H9 (cell line): ENCODE measurements at regions not wholly inside any gene's neighbourhood (a gene's known extent, or its start where the extent isn't known, plus 50 kb on each side); places are given as distances from the start of the nearest gene placed in this dataset.

Experiments
- DNase-seq: peaks from one replicate; pipeline ENCODE4 v3.0.0-alpha.2; 2017
- H2AFZ ChIP-seq: one replicate; pipeline ENCODE4 v1.6.1; 2013; ENCODE audit warnings: mild to moderate bottlenecking, low read length, control low read depth, moderate library complexity
- H2AK5ac ChIP-seq: 2 replicates; pipeline ENCODE4 v1.6.1; 2013; ENCODE audit warnings: low read length, control low read depth, mixed read lengths; ENCODE audit not compliant: insufficient read length
- H2BK120ac ChIP-seq: one replicate; pipeline ENCODE4 v1.6.1; 2013; ENCODE audit warnings: low read depth, mild to moderate bottlenecking, low read length, control low read depth, inconsistent platforms; ENCODE audit not compliant: poor library complexity, severe bottlenecking
- H2BK12ac ChIP-seq: 2 replicates; pipeline ENCODE4 v1.6.1; 2013; ENCODE audit warnings: low read length, control low read depth, mixed read lengths, low read depth; ENCODE audit not compliant: insufficient read length
- H2BK15ac ChIP-seq: 2 replicates; pipeline ENCODE4 v1.6.1; 2013; ENCODE audit warnings: low read depth, low read length, control low read depth
- H2BK20ac ChIP-seq: one replicate; pipeline ENCODE4 v1.6.1; 2013; ENCODE audit warnings: low read depth, mild to moderate bottlenecking, low read length, control low read depth, inconsistent platforms; ENCODE audit not compliant: poor library complexity, severe bottlenecking
- H2BK5ac ChIP-seq: 2 replicates; pipeline ENCODE4 v1.6.1; 2013; ENCODE audit warnings: low read length, control low read depth, mixed read lengths; ENCODE audit not compliant: insufficient read length
- H3K14ac ChIP-seq: 2 replicates; pipeline ENCODE4 v1.6.1; 2013; ENCODE audit warnings: low read length, control low read depth; ENCODE audit not compliant: insufficient read depth
- H3K18ac ChIP-seq: 2 replicates; pipeline ENCODE4 v1.6.1; 2013; ENCODE audit warnings: low read depth, mild to moderate bottlenecking, mixed read lengths, low read length, control low read depth; ENCODE audit not compliant: insufficient read length
- H3K23ac ChIP-seq: 2 replicates; pipeline ENCODE4 v1.6.1; 2013; ENCODE audit warnings: low read length, control low read depth, mixed read lengths, low read depth; ENCODE audit not compliant: insufficient read length
- H3K23me2 ChIP-seq: 2 replicates; pipeline ENCODE4 v1.6.1; 2013; ENCODE audit warnings: low read depth, mild to moderate bottlenecking, mixed read lengths, low read length, control low read depth; ENCODE audit not compliant: insufficient read length, poor library complexity, severe bottlenecking
- H3K27ac ChIP-seq: 2 replicates; pipeline ENCODE4 v1.5.1; 2013; ENCODE audit warnings: low read length, control low read depth, mixed read lengths, low read depth; ENCODE audit not compliant: insufficient read length
- H3K27me3 ChIP-seq: 2 replicates; pipeline ENCODE4 v1.6.1; 2013; ENCODE audit warnings: low read length, control low read depth, inconsistent platforms; ENCODE audit not compliant: insufficient read depth
- H3K4ac ChIP-seq: 2 replicates; pipeline ENCODE4 v1.6.1; 2013; ENCODE audit warnings: low read depth, mild to moderate bottlenecking, control low read depth, inconsistent platforms, low read length, moderate library complexity
- H3K4me1 ChIP-seq: 2 replicates; pipeline ENCODE4 v1.6.1; 2013; ENCODE audit warnings: low read length, control low read depth, inconsistent platforms; ENCODE audit not compliant: insufficient read depth
- H3K4me2 ChIP-seq: 2 replicates; pipeline ENCODE4 v1.6.1; 2013; ENCODE audit warnings: low read length, control low read depth, mixed read lengths; ENCODE audit not compliant: insufficient read length, insufficient read depth
- H3K56ac ChIP-seq: 2 replicates; pipeline ENCODE4 v1.6.1; 2013; ENCODE audit warnings: low read depth, mild to moderate bottlenecking, mixed read lengths, low read length, control low read depth; ENCODE audit not compliant: insufficient read length
- H3K79me1 ChIP-seq: 2 replicates; pipeline ENCODE4 v1.6.1; 2013; ENCODE audit warnings: low read depth, mild to moderate bottlenecking, moderate library complexity, low read length, control low read depth, inconsistent platforms; ENCODE audit not compliant: insufficient read depth, poor library complexity, severe bottlenecking
- H3K79me2 ChIP-seq: 2 replicates; pipeline ENCODE4 v1.6.1; 2013; ENCODE audit warnings: low read length, control low read depth, inconsistent platforms; ENCODE audit not compliant: insufficient read depth
- H3K9ac ChIP-seq: 2 replicates; pipeline ENCODE4 v1.6.1; 2013; ENCODE audit warnings: low read length, control low read depth, mixed read lengths; ENCODE audit not compliant: insufficient read length; ENCODE audit errors: extremely low read depth
- H3K9me3 ChIP-seq: one replicate; pipeline ENCODE4 v1.6.1; 2013; ENCODE audit warnings: low read depth, low read length, inconsistent platforms; ENCODE audit not compliant: control insufficient read depth
- H3T11ph ChIP-seq: one replicate; pipeline ENCODE4 v1.6.1; 2013; ENCODE audit warnings: mild to moderate bottlenecking, low read length, control low read depth, inconsistent platforms
- H4K20me1 ChIP-seq: one replicate; pipeline ENCODE4 v1.6.1; 2013; ENCODE audit not compliant: control insufficient read depth, insufficient read length, insufficient read depth
- H4K5ac ChIP-seq: 2 replicates; pipeline ENCODE4 v1.6.1; 2013; ENCODE audit warnings: low read depth, mild to moderate bottlenecking, mixed read lengths, low read length, control low read depth; ENCODE audit not compliant: insufficient read length
- H4K8ac ChIP-seq: replicated peaks from 2 replicates; pipeline ENCODE4 v1.6.1; 2013; ENCODE audit warnings: low read length, control low read depth, mixed read lengths, low read depth; ENCODE audit not compliant: insufficient read length
- H4K91ac ChIP-seq: 2 replicates; pipeline ENCODE4 v1.6.1; 2013; ENCODE audit warnings: low read depth, mild to moderate bottlenecking, moderate library complexity, mixed read lengths, low read length, control low read depth; ENCODE audit not compliant: insufficient read length
- H3K27ac Mint-ChIP-seq, 3 experiments: 2 replicates in 2 of 3; 3 replicates in 1 of 3; pipeline ENCODE4 v1.8.0; 2020 to 2021; ENCODE audit warnings: mixed read lengths in 3 of 3, mild to moderate bottlenecking in 1 of 3, moderate library complexity in 1 of 3
- H3K27me3 Mint-ChIP-seq: 2 replicates; pipeline ENCODE4 v1.8.0; 2021; ENCODE audit warnings: low read depth, mild to moderate bottlenecking, moderate library complexity, mixed read lengths
- H3K36me3 Mint-ChIP-seq, 3 experiments: 2 replicates in 2 of 3; 3 replicates in 1 of 3; pipeline ENCODE4 v1.8.0; 2020 to 2021; ENCODE audit warnings: low read depth in 3 of 3, mixed read lengths in 3 of 3; ENCODE audit not compliant: insufficient read depth in 1 of 3
- H3K4me1 Mint-ChIP-seq, 2 experiments: 2 replicates each; pipeline ENCODE4 v1.8.0; 2020; ENCODE audit warnings: mixed read lengths in 2 of 2
- H3K4me3 Mint-ChIP-seq, 2 experiments: 2 replicates in 1 of 2; 3 replicates in 1 of 2; pipeline ENCODE4 v1.8.0; 2020 to 2021; ENCODE audit warnings: mild to moderate bottlenecking in 2 of 2, mixed read lengths in 2 of 2, moderate library complexity in 1 of 2
- H3K9me3 Mint-ChIP-seq, 2 experiments: 2 replicates in 1 of 2; 3 replicates in 1 of 2; pipeline ENCODE4 v1.8.0; 2020; ENCODE audit warnings: mild to moderate bottlenecking in 2 of 2, mixed read lengths in 2 of 2, moderate library complexity in 1 of 2
- WGBS: extraction: QIAGEN DNeasy Blood & Tissue Kit; methylation state at CpG from one replicate; pipeline ENCODE4 v1.1.7; 2013; ENCODE audit warnings: missing lambda C conversion rate, low lambda C conversion rate, mixed read lengths; ENCODE audit not compliant: insufficient read length; ENCODE audit errors: extremely low coverage; 5-methylcytosine and 5-hydroxymethylcytosine counted together
- TF ChIP-seq, protein P1 (sequence below): fragments of 200-600 bp; sonication (generic); conservative IDR thresholded peaks from 3 replicates; pipeline ENCODE4 v1.8.0; 2021; ENCODE audit warnings: antibody characterized with exemption, mild to moderate bottlenecking

DNA sequence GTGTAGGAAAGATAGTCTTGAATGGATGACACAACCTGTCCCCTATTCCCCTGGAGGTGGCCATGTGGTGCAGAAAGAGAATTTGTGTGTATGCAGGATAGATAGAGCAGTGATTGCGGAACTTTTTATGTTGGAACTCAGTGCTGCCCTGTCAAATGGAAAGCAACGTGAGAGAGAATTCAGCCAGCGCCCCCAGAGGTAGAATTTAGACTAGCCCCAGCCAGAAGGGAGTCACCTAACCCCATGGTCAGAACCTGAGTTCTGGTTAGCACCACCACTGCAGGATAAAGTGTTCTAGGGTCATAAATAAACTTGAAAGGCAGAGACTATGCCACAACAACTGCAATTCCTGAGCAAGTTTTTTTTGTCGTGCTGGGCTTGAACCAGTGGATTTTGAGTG, 152.9 kb upstream of the GRIA4 start:
- Histone ChIP-seq H4K5ac (no peak overlapping the region), H3K23me2 (no peaks in the 10 kb centered on the region), H3K9me3 (no peaks in the 10 kb centered on the region), H4K20me1 (no peaks in the 10 kb centered on the region), H4K91ac (no peak overlapping the region), H3K14ac (no peak overlapping the region), H2BK120ac (no peak overlapping the region), H3K18ac (no peak overlapping the region), H3K79me1 (no peaks in the 10 kb centered on the region), H2BK20ac (no peak overlapping the region), H2BK5ac (no peak overlapping the region), H3K56ac (no peak overlapping the region), H3K27me3 (no peaks in the 10 kb centered on the region), H3K23ac (no peak overlapping the region), H2BK12ac (no peak overlapping the region), H2AK5ac (no peak overlapping the region), H2AFZ (no peak overlapping the region), H3K4ac (no peak overlapping the region), H3K4me2 (no peak overlapping the region), H3T11ph (no peak overlapping the region), H3K4me1 (no peaks in the 10 kb centered on the region), H4K8ac (no peak overlapping the region), H3K79me2 (no peaks in the 10 kb centered on the region), H3K27ac (no peak overlapping the region), H2BK15ac (no peak overlapping the region), H3K9ac (no peak overlapping the region)
- peak; percentile 61 for DNase-seq
- no peaks in the 10 kb centered on the region for H3K4me1 Mint-ChIP-seq
- H3K27ac Mint-ChIP-seq: no peak overlapping the region; a peak in 1 of 7 replicates
- 0 out of 7 replicates have a peak, but pooled peaks cover 0 to 1% (median 0%) of the 10 kb centered on the region in 3 experiments for H3K36me3 Mint-ChIP-seq
- no peaks in the 10 kb centered on the region for H3K27me3 Mint-ChIP-seq
- no CpG with 5 or more reads among the region's 4 CpGs for WGBS
- TF ChIP-seq, protein P1, sequence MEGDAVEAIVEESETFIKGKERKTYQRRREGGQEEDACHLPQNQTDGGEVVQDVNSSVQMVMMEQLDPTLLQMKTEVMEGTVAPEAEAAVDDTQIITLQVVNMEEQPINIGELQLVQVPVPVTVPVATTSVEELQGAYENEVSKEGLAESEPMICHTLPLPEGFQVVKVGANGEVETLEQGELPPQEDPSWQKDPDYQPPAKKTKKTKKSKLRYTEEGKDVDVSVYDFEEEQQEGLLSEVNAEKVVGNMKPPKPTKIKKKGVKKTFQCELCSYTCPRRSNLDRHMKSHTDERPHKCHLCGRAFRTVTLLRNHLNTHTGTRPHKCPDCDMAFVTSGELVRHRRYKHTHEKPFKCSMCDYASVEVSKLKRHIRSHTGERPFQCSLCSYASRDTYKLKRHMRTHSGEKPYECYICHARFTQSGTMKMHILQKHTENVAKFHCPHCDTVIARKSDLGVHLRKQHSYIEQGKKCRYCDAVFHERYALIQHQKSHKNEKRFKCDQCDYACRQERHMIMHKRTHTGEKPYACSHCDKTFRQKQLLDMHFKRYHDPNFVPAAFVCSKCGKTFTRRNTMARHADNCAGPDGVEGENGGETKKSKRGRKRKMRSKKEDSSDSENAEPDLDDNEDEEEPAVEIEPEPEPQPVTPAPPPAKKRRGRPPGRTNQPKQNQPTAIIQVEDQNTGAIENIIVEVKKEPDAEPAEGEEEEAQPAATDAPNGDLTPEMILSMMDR: peak; percentile 62
- no peak overlapping the region for H3K4me3 Mint-ChIP-seq
- H3K9me3 Mint-ChIP-seq: no peaks in the 10 kb centered on the region; a peak in 1 of 5 replicates
